HG02798 (cell line): ENCODE measurements at regions not wholly inside any gene's neighbourhood (a gene's known extent, or its start where the extent isn't known, plus 50 kb on each side); places are given as distances from the start of the nearest gene placed in this dataset.

Source experiments
- ATAC-seq: cut with Tn5 transposase; IDR thresholded peaks from one replicate; pipeline ENCODE4 v1.9.1; 2021; ENCODE audit warnings: mild to moderate bottlenecking; ENCODE audit not compliant: unreplicated experiment, poor library complexity

GRCh38 chr18:78292618-78293380 is 686.8 kb upstream of the SALL3 start:
- no peak for ATAC-seq

GRCh38 chr18:78293540-78293939 is 686.1 kb upstream of the SALL3 start:
- ATAC-seq, result no peak

DNA sequence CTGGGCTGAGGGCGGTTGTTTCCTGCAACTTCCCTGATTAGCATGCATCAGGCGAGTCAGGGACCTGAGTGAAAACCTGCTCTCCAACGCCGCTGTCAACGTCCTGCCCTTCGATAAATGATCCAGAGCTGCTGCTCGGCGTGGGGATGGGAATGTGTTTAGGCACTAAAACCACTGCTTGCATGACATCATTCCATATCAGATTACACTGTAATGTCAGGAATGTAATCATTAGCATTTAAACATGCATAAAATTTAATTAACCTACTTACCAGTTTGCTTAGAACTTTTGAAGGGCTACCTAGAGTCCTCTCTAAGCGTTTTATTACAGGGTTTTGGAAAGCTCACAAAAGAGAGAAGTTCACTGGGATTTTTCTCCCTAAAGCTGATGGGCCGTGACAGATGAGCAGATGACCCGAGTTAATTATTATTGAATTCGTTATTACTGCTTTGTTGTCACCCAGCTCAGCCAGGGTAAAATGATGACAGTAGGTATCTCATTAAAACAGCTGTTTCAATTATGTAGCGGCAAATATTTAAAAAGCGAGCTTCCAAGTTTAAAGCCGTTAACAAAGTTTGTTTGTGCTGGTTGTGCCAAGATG is 685.6 kb upstream of the SALL3 start:
- no peak for ATAC-seq

GRCh38 chr18:78295262-78295661 is 684.4 kb upstream of the SALL3 start:
- ATAC-seq, result no peak

GRCh38 chr18:78296166-78296565 is 683.5 kb upstream of the SALL3 start:
- no peak for ATAC-seq

DNA sequence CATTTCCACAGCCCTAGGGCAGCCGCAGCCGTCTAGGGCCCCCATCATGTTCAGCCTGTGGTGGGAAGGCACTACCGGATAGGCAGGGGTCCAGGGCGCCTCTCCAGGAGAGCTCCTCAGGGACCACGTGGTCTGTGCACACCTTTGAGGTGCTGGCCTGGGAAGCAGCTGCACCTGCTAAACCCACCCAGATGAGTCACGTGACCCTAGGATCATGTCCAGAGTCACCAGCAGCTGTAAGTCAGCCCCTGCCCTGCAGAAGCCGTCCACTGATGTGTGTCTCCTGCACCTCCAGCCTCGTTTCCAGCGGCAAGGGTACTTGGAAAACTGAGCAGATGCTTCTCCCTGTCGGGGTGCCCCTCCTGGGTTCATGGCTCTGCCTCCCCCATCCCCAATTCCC is 682.6 kb upstream of the SALL3 start:
- no peak for ATAC-seq

GRCh38 chr18:78303519-78304191 is 676.0 kb upstream of the SALL3 start:
- no peak for ATAC-seq

DNA sequence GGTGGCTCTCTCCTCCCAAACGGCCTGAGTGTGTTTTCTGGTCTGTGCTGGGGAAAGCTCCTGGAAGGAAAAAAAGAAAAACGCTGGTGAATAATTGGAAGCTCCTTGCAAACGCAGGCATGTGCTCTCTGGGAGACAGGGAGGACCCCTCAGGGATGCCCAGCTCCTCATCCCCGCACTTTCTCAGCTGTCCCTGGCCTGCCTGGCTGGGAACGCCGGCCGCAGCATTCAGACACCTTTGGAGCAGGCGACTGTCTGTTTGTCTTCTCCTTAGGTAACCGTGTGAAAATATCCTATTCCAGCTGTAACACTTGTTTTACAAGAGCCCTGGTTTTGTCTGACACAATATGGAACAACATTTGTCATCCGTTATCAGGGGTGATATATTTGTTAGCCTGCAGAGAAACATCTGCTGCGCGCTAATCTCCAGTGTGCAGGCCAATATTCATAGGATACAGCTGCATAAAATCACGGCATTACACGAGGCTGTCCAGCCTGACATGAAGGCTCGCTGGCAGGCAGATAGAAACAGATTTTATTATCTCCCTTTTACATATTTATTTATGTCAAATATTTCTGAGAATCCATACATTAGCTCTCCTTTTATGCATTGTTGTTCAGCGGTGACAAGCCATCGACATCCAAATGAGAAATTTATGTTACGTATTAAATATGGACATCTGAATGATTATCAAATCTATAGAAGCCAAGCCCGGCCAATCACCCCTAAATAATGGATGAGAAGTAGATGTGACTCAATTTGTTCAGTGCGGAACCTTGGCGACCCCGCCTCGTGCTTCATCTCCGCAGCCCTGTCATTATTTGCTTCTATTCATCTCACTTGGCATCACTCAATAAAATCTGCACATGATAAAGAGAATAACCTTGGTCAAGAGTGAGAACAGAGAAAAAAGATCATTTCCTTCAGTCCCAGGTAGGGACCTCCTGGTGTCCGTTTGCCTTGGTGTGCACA is 675.1 kb upstream of the SALL3 start:
- ATAC-seq, result no peak

DNA sequence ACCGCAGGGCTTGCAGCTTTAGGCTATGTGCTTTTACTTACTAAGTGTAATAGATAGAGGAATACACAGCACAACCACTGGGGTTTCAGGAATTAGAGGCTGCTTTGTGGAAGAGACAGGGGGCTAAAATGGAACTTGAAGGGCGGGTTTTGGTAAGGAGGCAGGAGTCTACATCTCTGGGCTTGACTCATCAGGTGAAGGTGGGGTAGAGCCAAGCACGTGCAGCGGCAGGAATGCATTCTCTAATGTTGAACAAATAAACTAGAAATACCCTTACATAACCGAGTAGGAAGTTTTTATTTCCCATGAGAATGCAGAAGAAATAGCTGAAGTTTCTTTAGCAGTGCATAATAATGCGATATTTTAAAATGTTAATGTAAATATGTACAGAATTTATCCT is 673.8 kb upstream of the SALL3 start:
- ATAC-seq, result no peak

GRCh38 chr18:78309307-78309706 is 670.3 kb upstream of the SALL3 start:
- no peak for ATAC-seq

GRCh38 chr18:78309924-78310323 is 669.7 kb upstream of the SALL3 start:
- no peak for ATAC-seq

- ATAC-seq, result no peak
Observed at GRCh38 chr18:78319264-78319663, 660.4 kb upstream of the SALL3 start.

DNA sequence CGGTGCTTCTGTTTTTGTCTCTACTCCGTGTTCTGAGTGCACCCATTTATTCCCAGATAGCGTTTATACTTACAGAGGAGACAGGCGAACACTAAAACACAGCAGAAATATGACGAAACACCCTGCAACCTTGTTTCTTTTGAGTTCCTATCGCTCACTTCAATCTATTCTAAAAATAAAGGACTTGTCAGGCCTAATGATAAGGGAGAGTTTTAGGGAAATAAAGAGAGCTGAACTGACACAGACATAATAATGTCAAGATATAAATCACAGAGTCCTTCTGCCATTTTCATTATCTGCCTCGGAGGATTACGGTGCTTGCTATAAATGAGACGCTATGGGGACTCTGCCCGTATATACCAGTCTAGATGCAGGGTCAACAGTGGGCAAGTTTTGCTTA is 659.7 kb upstream of the SALL3 start:
- ATAC-seq, result no peak

DNA sequence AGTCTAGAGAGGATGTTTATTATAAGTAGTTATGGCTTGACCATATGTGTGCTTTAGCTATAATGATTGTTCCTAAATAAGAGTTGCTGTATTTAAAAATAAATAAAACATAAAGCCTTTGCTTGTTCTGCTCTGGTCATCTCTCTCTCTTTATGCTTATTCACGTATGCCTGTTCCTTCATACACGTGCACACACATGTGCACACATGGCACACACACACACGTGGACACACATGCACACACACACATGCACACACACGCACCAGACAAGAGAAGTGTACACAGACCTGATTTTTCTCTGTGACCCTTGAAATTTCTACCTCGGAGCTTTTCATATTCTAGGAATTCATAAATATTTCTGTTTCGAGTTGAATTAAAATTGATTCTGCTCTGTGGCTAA is 658.2 kb upstream of the SALL3 start:
- ATAC-seq, result no peak

GRCh38 chr18:78323453-78324197 is 656.0 kb upstream of the SALL3 start:
- ATAC-seq, result no peak

DNA sequence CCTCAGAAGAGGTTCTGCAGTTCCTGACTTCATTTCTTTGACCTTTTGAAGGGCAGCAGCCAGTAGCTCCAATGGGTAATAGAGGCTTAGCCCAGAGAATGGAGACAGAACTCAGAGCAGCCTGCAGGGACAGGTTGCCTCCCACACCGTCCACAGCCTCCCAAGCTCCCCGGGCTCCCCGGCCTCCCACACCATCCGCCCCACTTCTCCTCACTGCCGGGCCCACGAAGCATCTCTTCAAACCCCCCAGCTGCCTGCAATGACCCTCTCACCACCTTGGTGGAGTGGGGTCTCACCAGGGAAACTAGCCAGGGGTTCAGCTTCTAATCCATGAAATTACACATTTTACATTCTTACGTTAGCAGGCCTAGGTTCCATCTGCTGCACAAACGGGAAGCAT is 652.0 kb upstream of the SALL3 start:
- ATAC-seq, result no peak

DNA sequence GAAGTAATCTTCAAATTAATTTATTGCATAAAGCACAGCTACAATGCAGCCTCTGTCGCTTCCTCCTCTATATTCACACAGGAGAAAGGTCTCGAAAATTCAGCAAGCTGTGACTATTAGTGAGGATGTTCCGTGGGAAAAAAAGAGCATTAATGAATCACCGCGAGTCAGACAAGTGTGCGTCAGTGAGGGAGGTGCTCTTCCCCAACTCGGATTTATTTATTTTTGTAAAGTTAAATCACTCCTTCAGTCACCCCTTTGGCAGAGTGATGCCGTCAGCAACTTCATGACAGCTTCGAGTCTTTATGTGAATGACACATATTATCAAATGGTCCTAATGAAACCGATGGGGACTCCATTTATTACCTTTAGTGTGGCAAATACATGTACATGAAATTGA is 648.9 kb upstream of the SALL3 start:
- no peak for ATAC-seq

DNA sequence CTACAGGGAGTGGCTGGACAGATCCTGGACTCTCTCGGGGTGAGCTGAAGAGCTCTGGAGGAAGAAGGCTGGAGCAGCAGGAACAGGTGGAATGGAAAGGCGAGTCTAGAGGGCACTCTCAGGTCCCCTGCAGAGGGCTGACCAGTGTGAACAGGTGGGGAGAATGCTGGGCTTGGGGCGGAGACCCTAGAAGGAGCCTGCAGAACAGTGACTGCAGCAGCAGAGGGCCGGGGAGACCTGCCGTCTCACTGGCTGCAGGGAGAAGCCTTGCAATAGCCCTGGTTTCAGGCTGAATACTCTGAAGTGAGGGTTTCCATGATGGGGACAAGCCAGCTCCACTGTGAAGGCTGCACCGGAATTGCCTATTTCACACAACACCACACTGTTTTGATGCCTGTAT is 626.7 kb upstream of the SALL3 start:
- no peak for ATAC-seq

DNA sequence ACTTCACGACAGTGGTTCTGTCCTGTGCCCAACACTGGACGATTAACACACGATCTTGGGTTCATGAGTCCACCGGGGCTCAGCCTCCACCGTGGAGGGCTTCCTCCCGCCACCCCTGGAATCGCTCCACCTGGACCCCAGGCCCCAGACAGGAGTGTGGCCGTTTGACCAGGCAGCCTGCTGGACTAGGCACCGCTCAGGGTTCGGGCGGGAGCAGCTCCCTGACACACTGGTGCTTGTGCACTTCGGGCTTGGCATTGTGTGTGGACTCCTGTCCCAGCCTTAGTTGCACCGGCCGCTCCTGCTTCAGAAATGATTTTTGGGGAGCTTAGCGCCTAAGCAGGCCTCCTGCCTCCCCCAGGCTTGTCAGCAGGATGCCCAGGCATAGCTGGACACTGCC is 617.4 kb upstream of the SALL3 start:
- ATAC-seq, result no peak
